ENCODE measurements at regions not wholly inside any gene's neighbourhood (a gene's known extent, or its start where the extent isn't known, plus 50 kb on each side); places are given as distances from the start of the nearest gene placed in this dataset.

DNA sequence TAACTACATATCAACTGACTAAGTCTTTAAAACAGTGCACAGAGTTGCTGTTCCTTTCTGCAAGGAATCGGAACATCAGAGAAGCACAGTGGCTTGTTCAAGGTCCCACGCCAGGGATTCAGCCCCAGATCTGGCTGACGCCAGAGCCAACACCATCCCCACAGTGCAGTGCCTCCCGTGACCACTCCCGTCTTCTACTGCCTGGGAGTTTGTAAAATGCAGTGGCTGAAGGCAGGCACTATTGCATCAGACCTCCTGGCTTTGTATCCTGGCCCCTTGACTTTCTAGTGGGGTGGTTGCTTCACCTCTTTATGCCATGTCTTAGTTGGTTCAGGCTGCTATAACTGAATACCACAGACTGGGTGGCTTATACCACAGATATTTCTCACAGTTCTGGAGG, 131.0 kb downstream of the NSG2 start:
- TF ChIP-seq RARB (CRISPR knock-in tag; IDR thresholded peaks at IDR 0.05), result no peak
- TF ChIP-seq, protein P1, sequence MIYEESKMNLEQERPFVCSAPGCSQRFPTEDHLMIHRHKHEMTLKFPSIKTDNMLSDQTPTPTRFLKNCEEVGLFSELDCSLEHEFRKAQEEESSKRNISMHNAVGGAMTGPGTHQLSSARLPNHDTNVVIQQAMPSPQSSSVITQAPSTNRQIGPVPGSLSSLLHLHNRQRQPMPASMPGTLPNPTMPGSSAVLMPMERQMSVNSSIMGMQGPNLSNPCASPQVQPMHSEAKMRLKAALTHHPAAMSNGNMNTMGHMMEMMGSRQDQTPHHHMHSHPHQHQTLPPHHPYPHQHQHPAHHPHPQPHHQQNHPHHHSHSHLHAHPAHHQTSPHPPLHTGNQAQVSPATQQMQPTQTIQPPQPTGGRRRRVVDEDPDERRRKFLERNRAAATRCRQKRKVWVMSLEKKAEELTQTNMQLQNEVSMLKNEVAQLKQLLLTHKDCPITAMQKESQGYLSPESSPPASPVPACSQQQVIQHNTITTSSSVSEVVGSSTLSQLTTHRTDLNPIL (CRISPR knock-in tag; IDR thresholded peaks at IDR 0.05; ENCODE audit: low read depth), result no peak
- no peak for ATAC-seq

GRCh38 chr5:174177531-174177930, 132.0 kb downstream of the NSG2 start:
- no peak for ATAC-seq
- no peak for TF ChIP-seq ZFP30 (CRISPR knock-in tag; IDR thresholded peaks at IDR 0.05)
- no peak for TF ChIP-seq ZC3H10 (CRISPR knock-in tag; IDR thresholded peaks at IDR 0.05)
- no peak for TF ChIP-seq ZNF565 (CRISPR knock-in tag; conservative IDR thresholded peaks at IDR 0.05; ENCODE audit: low read depth)
- no peak for TF ChIP-seq ARNTL (CRISPR knock-in tag; IDR thresholded peaks at IDR 0.05; ENCODE audit: borderline replicate concordance, low read depth)
- TF ChIP-seq, protein P2, sequence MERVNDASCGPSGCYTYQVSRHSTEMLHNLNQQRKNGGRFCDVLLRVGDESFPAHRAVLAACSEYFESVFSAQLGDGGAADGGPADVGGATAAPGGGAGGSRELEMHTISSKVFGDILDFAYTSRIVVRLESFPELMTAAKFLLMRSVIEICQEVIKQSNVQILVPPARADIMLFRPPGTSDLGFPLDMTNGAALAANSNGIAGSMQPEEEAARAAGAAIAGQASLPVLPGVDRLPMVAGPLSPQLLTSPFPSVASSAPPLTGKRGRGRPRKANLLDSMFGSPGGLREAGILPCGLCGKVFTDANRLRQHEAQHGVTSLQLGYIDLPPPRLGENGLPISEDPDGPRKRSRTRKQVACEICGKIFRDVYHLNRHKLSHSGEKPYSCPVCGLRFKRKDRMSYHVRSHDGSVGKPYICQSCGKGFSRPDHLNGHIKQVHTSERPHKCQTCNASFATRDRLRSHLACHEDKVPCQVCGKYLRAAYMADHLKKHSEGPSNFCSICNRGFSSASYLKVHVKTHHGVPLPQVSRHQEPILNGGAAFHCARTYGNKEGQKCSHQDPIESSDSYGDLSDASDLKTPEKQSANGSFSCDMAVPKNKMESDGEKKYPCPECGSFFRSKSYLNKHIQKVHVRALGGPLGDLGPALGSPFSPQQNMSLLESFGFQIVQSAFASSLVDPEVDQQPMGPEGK (CRISPR knock-in tag; IDR thresholded peaks at IDR 0.05; ENCODE audit: borderline replicate concordance), result no peak
- TF ChIP-seq, protein P1 (CRISPR knock-in tag; IDR thresholded peaks at IDR 0.05; ENCODE audit: low read depth), result no peak
- TF ChIP-seq CSRNP3 (CRISPR knock-in tag; IDR thresholded peaks at IDR 0.05), result no peak
- TF ChIP-seq TCF4 (CRISPR knock-in tag; IDR thresholded peaks at IDR 0.05; ENCODE audit: borderline replicate concordance), result no peak
- TF ChIP-seq ZNF8 (CRISPR knock-in tag; IDR thresholded peaks at IDR 0.05), result no peak
- TF ChIP-seq ISL1 (CRISPR knock-in tag; IDR thresholded peaks at IDR 0.05), result no peak
- TF ChIP-seq CSDC2 (CRISPR knock-in tag; IDR thresholded peaks at IDR 0.05), result no peak
- TF ChIP-seq GLIS3 (CRISPR knock-in tag; IDR thresholded peaks at IDR 0.05), result no peak
- no peak for TF ChIP-seq BACH2 (CRISPR knock-in tag; IDR thresholded peaks at IDR 0.05; ENCODE audit: borderline replicate concordance)
- no peak for TF ChIP-seq ESRRG (CRISPR knock-in tag; IDR thresholded peaks at IDR 0.05)
- no peak for TF ChIP-seq ZNF70 (CRISPR knock-in tag; IDR thresholded peaks at IDR 0.05)

DNA sequence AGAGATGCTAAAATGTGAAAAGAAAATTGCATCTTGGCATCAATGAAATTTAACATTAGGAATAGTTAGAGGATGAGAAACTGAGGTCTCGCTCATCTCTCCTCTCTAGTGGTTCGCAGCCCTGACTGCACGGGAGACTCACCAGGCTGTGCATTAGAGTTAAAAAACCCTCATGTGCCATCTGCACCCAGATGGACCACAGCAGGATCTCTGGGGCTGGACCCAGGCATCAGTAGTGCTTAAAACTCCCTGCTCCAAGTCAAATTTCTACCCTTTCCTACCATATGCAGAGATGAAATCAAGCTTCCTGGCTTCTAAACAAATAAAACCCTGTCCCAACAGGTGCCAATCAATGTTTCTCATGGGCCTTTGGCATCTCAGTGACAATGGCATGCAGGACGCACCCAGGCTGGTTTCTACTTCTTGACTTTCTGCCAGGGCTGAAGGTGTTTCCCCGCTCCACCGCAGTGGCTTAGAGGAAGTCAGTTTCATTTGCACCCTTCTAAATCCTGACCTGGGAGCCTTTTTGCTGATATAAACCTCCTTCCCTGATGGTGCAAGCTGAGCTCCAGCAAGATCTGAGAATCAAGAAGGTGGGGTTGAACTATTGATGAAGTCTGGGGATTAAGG, 132.6 kb downstream of the NSG2 start:
- ATAC-seq, result no peak
- TF ChIP-seq TOX (CRISPR knock-in tag; IDR thresholded peaks at IDR 0.05; ENCODE audit: borderline replicate concordance), result no peak
- TF ChIP-seq TCF4 (CRISPR knock-in tag; IDR thresholded peaks at IDR 0.05; ENCODE audit: borderline replicate concordance), result no peak
- no peak for TF ChIP-seq ESRRG (CRISPR knock-in tag; IDR thresholded peaks at IDR 0.05)
- no peak for TF ChIP-seq SNAI2 (CRISPR knock-in tag; IDR thresholded peaks at IDR 0.05)
- no peak for TF ChIP-seq ISL1 (CRISPR knock-in tag; IDR thresholded peaks at IDR 0.05)
- TF ChIP-seq PPARA (CRISPR knock-in tag; IDR thresholded peaks at IDR 0.05; ENCODE audit: borderline replicate concordance), result no peak
- TF ChIP-seq, protein P3, sequence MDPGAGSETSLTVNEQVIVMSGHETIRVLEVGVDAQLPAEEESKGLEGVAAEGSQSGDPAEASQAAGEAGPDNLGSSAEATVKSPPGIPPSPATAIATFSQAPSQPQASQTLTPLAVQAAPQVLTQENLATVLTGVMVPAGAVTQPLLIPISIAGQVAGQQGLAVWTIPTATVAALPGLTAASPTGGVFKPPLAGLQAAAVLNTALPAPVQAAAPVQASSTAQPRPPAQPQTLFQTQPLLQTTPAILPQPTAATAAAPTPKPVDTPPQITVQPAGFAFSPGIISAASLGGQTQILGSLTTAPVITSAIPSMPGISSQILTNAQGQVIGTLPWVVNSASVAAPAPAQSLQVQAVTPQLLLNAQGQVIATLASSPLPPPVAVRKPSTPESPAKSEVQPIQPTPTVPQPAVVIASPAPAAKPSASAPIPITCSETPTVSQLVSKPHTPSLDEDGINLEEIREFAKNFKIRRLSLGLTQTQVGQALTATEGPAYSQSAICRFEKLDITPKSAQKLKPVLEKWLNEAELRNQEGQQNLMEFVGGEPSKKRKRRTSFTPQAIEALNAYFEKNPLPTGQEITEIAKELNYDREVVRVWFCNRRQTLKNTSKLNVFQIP (CRISPR knock-in tag; IDR thresholded peaks at IDR 0.05; ENCODE audit: borderline replicate concordance, low read depth), result no peak
- TF ChIP-seq ZNF8 (CRISPR knock-in tag; IDR thresholded peaks at IDR 0.05), result no peak
- TF ChIP-seq RARB (CRISPR knock-in tag; IDR thresholded peaks at IDR 0.05), result no peak
- TF ChIP-seq GLIS3 (CRISPR knock-in tag; IDR thresholded peaks at IDR 0.05), result no peak
- no peak for TF ChIP-seq ZFP30 (CRISPR knock-in tag; IDR thresholded peaks at IDR 0.05)
- TF ChIP-seq ARNTL (CRISPR knock-in tag; IDR thresholded peaks at IDR 0.05; ENCODE audit: borderline replicate concordance, low read depth), result no peak
- TF ChIP-seq BACH2 (CRISPR knock-in tag; IDR thresholded peaks at IDR 0.05; ENCODE audit: borderline replicate concordance), result no peak
- TF ChIP-seq, protein P4, sequence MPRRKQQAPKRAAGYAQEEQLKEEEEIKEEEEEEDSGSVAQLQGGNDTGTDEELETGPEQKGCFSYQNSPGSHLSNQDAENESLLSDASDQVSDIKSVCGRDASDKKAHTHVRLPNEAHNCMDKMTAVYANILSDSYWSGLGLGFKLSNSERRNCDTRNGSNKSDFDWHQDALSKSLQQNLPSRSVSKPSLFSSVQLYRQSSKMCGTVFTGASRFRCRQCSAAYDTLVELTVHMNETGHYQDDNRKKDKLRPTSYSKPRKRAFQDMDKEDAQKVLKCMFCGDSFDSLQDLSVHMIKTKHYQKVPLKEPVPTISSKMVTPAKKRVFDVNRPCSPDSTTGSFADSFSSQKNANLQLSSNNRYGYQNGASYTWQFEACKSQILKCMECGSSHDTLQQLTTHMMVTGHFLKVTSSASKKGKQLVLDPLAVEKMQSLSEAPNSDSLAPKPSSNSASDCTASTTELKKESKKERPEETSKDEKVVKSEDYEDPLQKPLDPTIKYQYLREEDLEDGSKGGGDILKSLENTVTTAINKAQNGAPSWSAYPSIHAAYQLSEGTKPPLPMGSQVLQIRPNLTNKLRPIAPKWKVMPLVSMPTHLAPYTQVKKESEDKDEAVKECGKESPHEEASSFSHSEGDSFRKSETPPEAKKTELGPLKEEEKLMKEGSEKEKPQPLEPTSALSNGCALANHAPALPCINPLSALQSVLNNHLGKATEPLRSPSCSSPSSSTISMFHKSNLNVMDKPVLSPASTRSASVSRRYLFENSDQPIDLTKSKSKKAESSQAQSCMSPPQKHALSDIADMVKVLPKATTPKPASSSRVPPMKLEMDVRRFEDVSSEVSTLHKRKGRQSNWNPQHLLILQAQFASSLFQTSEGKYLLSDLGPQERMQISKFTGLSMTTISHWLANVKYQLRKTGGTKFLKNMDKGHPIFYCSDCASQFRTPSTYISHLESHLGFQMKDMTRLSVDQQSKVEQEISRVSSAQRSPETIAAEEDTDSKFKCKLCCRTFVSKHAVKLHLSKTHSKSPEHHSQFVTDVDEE (CRISPR knock-in tag; IDR thresholded peaks at IDR 0.05), result no peak
- TF ChIP-seq CSRNP3 (CRISPR knock-in tag; IDR thresholded peaks at IDR 0.05), result no peak
- TF ChIP-seq, protein P2 (CRISPR knock-in tag; IDR thresholded peaks at IDR 0.05; ENCODE audit: borderline replicate concordance), result no peak

Data from SK-N-SH treated with all-trans-retinoic acid at 6 μM for 48 hours (cell line).